Activated effector memory CD4-positive, alpha-beta T cell treated with anti-CD3 and anti-CD28 coated beads, Interleukin-2, amount 50 U/mL, for 16 hours (primary cell): ENCODE measurements at regions not wholly inside any gene's neighbourhood (a gene's known extent, or its start where the extent isn't known, plus 50 kb on each side); places are given as distances from the start of the nearest gene placed in this dataset.
"Not testable (repeated sequence)": the region's sequence is repeated elsewhere in the genome, so short reads cannot be mapped to it uniquely, and the experiment has no call there.

Experiments used
- DNase-seq: peaks from one replicate; pipeline ENCODE4 v3.0.0-alpha.2; 2020

DNA sequence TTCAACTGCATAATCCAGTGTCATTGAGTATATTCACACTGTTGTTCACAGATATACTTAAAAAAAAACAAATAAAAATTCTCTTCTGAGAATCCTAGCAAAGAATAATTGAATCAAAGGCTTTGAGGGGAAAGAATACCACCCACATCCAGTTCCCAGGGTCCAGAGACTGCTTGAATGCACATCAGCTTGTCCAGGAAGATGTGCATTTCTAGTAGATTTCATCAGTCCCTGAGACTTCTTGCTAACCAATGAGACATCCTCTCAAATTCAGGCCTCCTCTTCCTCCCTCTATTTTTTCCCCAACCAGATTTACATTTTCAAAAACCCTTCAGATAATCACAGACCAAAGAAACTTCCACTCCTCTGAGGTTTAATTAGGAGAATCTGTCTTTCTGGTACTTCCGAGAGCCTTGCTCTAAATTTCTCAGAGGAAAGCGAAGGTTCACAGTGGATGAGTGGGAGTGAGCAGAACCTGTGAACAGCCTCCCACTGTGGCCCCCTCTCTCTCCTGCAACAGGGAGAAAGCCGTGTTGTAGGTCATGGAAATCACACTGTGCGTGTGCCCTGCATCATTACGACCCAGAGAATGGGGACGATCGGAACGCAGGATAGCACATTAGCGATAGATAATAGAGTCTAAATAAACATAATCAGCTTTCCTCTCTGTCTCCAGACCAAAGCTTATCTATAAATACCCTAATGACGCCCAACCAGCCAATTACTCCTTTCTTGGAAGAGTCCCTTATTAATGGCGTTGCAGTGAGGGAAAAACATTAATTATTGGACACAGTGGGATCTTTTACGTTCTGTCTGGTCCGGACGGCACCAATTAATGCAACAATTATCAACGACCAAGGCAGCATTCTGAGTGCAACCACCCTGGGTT, 212.5 kb downstream of the EMX2 start:
- no peak for DNase-seq

DNA sequence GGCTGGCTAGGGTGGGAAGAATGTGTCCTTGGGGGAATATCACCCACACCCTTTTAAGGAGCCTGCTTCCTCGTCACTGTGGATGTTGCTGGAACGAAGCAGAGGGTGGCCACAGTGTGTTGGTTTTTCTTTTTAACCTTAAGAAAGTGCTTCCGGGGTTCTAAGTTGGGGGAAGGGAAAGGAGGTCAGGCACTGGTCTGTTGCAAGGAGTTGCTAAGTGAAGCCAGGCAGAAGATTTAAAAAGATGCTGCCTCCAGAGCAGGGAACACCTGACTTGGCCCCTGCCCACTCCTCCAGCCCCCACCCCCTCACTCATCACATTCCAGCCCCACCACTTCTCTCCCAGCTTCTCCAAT, 213.1 kb downstream of the EMX2 start:
- DNase-seq, result no peak

DNA sequence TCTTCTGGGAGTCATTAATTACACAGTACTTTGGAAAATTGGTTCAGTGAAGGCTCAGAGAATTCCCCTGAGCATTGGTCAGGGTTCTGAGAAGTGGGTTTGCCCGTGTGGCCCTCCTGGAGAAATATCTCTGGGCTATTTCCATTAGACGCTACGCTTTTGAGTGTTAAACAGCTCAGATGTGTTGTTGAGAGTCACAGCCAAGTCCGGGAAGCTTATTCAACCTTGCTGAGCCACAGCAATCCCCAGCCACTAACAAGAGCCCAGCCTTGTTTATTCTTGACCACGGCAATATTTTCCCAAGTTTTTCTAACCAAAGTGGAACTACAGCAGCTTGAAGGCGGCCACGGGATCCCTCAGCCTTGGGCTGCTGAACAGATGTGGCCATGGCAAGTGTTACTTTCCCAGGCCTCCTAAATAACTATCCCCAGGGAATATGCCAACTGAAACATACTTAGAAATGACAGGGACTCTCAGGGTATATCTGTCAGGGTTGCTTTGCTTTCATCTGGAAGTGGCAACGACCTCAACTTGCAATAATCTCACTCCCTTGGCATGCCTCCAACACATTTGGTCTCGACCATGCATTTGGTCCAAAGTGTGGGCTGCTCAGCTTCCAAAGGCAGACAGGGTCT, 214.7 kb downstream of the EMX2 start:
- DNase-seq, result no peak

DNA sequence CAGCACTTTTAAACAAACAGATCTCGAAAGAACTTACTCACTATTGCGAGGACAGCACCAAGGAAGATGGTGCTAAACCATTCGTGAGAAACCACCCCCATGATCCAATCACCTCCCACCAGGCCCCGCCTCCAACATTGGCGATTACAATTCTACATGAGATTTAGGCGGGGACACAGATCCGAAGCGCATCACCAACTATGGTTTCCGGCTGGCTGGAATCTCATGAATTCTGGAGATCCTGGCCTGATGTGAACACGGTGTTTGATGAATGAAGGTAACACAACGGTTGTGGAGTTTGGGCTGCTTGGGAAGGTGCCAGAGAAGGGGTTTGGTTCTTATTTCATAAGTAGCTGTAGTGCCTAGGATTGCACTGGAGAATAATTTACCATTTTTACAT, 216.7 kb downstream of the EMX2 start:
- no peak for DNase-seq

DNA sequence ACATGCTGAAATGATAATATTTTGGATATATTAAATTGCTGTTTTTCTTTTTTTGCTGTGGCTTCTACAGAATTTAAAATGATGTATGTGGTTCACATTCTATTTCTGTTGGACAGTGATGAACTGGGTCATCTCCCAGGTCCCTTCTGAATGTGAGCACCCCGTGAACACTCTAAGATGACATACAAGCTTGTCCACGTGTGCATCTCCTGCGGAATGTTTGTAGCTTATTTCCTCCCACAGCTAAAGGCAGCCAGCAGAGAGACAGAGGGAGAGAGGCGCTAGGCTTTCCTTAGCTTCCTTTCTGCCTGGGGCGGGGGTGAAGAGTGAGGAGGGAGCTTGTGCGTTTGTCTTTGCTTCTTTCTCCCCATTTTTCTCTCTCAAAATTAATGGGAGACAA, 219.1 kb downstream of the EMX2 start:
- DNase-seq, result no peak

DNA sequence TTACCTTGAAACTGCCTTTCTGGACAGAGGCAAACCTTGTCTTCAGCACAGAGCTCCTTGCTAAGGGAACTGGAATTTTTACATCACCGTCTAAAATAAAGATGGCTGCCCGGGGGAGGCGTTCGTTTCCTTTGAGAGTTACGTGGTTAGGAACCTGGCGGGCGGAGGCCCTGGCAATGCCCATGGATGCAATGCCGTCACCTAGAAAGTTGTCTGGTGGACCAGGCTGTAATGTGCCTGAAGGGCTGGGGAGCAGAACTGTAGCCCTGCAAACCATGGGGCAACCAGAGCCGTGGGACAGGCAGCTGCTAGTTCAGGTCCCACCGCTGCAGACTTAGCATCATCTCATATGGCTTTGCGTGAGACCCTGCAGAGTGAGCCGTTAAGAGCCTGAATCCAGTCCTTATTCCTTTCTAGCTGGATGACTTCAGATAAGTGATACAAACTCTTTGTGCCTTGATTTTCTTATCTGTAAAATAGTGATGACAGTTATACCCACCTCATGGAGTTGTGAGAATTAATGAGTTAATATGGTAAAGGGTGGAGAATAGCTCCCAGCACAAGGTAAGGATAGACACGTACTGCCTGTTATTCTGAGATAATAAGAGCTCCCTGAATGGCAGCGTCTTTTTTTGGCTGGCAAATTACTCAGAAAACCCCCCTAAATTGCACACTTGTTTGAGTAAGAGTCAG, 219.7 kb downstream of the EMX2 start:
- no peak for DNase-seq

DNA sequence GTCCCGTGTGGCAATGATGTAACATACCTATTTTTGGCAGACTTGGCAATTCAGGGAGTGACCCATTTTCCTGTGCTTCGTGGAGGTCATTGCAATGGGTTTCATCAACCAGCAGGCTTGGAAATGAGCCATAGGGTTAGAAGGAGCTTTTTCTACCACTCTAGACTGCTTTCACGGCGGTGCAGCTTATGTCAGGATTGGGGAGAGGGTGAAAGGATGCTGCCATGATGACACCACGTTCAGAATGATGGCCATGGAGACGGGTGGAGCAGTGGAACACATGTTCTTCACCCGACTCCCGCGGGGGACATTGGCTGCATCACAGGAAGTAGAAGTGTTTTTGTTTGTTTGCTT, 220.2 kb downstream of the EMX2 start:
- no peak for DNase-seq

DNA sequence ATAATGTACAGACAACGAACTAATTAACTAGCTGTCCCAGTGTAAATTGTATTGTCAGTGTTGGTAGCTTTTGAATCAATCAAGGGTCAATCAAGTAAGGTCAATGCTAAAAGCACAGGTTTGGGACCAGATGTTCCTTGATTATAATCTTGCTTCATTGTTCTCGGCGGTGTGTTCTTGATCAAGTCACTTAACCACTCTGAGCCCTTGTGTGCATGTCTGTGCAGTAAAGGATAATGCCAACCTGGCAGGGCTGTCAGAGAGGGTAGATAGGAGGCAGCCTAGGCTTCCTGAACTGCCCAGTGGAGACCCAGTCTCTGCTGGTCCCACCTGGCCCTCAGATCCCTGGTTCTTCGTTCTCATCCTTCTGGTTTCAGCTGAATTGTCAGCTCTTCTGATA, 221.0 kb downstream of the EMX2 start:
- DNase-seq, result no peak

DNA sequence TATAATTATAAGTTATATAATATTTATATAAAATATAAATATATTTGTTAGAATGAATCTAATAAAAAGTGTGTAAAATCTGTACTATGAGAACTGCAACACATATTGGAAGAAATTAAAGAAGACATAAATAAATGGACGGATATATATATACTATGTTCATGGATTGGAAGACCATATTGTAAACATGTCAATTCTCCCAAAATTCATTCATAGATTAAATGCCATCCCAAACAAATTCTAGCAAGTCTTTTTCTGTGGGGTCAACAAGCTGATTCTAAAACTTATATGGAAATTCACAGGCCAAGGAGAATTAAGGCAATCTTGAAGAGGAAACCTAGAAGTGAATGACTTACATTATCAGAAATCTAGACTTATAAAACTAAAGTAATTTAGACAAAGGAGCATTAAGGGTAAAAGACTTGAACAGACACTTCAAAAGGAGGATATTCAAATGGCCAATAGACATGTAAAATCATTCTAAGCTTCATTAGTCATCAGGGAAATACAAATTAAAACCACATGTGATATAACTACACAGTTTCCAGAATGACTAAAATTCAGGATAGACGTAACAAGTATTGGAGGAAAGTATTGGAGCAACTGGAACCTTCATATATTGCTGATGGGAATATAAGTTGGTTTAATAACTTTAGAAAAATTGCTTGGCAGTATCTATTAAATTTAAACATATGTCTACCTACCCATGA, 225.9 kb downstream of the EMX2 start:
- no peak for DNase-seq

DNA sequence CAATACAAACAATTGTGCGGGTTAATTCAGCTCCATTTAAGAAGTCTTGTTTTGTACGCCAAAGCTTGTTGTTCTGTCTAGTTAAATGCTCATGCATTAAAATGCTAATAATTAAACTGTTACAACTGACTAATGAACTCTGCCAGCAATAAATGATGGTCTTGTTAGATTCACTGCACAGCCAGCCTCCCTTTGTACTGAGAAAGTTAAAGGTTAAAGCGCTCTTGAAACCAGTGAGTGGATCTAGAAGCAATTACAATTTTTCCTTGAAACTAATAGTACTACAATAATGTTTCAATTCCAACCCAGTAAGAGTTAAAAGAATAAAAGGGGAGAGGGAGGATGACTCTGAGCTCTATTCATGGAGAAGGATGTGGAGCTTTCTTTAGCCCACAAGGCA, 233.0 kb downstream of the EMX2 start:
- no peak for DNase-seq

DNA sequence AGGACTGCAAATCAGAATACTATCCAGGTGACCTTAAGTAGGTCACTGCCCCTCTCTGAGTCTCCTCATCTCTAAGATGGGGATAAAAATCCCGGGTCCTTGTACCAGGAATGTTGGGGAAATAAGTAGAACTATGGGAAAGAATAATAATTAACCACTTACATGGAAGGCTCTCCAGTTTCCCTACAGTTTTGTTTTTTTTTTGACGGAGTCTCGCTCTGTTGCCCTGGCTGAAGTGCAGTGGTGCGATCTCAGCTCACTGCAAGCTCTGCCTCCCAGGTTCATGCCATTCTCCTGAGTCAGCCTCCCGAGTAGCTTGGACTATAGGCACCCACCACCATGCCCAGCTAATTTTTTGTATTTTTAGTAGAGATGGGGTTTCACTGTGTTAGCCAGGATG, 234.7 kb downstream of the EMX2 start:
- not testable (repeated sequence) for DNase-seq

DNA sequence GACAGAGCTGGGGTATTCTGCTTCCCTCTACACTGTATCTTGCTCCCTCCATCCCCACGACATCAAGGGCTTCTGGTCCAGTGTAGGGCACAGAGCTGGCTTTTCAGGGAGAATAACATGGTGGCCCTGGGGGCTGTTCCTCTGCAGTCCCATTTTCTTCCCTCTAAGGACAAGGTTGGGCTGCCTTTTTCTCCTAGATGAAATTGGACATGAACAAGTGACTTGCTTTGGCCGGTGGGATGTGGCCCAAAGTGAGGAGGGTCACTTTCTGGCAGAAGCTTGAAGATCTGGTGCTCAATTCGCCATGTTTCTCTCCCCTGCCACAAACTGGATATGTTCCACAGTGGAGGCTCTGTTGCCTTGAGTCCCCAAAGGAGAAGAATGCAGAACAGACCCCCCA, 235.7 kb downstream of the EMX2 start:
- no peak for DNase-seq

DNA sequence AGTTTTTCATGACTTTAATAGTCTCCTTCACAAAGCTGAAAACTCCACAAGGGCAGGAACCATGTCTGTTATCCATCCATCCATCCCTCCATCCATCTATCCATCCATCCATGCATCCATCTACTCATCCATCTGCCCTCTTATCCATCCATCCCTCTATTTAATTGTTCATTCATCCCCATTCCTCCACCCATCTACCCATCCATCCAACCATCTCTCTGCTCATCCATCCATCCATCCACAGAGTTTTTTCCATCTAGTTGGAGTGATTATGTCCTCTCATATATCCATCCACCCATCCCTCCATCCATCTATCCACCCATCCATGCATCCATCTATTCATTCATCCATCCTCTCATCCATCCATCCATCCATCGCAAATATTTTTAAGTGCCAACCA, 237.9 kb downstream of the EMX2 start:
- no peak for DNase-seq

DNA sequence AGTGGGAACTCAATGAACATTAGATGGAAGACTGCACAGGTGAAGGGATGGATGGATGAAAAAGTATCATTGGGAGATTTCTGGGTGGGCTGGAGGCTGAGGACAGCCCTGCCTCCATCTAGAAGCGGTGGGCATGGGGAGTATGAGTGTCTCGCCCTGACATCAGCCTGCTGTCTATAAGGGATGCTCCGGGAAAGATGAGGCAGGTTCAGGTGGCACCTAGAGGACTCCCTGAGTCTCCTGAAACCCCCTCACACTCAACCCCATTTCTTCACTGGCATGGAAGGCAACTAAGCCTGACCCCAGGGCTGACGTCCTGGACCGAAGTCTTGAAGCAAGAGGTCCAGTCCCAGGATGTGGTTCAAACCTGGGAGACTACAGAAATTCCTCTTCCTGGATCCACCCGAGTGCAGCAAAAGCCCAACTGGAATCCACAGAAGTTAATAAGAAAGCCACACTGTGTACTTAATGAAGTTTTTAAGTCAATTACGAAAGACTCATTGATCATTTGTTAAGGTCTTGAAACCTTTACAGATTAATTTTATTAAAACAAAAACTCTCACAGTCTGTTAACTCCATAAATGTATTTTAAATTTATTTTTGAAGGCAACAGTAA, 238.8 kb downstream of the EMX2 start:
- DNase-seq, result no peak

DNA sequence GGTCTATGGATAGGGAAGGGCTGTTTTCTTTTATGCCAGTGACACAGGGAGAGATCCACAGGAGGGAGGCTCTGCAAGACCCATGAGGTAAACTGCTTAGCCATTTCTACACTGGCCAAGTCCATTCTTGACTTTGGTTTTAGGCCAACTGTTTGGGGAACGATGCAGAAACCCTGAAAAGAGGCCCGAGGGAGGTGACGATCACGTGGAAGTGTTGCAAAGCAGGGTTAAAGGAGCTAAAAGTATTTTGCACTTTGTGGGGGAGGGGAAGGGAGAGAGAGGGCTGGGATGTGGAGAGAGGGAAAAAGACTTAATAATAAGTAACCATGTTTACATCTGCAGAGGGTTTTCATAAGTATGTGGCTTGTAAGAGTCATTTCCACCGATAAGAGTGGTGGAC, 239.7 kb downstream of the EMX2 start:
- no peak for DNase-seq

DNA sequence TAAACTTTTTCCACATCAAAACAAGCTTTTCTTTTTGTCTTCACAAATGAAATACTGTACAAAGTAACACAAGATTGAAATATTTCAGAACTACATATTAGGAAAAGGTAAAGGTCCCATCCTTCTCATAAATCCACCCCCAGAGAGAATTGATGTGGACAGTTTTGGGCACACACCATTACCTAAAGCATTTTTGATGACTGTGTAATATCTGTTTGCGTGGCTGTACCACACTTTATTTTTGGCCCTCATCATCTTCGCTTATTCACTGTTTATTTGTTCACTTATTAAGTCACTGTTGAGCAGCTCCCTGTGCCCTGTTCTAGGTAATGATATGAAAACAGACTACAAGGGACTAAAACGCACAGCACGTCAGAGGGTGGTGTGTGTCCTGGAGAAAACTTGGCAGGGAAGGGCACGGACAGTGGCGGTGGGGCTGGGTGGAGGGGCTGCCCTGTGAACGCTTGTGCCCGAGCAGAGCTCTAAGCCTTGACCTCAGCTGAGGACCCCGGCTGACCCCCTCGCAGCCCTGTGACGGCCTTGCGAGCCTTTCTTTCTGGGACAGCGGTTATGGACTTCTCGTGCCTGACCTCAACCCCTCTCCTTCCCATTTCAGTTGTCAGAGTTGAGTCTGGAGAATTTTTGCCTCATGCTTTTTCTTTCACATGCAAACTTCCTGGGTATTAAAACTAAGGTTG, 241.3 kb downstream of the EMX2 start:
- DNase-seq, result no peak

DNA sequence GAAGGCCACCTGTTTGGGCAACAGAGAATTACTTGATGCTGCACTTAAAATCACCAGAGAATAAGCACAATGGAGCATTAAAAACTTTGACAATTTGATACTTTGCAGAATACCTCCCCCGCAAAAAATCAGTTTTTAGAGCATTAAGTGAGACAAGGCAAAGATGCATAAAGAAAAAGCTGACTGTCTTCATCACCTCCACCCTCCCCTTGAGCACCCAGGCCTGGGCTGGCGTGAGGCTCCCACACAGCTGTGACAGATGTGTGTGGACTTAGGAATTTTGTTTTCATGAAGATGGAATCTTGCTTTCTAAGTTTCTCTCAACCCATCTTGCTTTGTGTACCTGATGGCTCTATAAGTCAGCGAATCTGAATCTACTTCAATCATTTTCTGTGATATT, 242.2 kb downstream of the EMX2 start:
- no peak for DNase-seq

DNA sequence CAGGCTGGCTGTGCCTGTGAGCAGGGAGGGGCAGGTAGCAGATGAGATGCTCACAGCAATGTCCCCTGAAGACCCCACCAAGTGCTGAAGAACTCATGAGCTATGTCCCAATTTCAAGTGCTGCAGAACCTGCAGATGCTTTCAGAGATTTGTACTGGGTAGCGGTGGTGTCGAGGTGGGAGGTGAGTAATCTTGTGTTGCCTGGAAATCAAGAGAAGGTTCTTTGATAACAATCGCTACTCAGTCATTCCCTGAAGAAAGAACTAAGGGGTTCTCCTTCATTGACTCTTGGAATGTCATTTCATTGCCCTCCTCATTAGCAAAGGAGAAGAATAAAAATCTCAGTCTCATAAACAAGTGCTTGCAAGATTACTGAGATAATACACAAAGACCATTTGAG, 246.4 kb downstream of the EMX2 start:
- DNase-seq, result no peak

DNA sequence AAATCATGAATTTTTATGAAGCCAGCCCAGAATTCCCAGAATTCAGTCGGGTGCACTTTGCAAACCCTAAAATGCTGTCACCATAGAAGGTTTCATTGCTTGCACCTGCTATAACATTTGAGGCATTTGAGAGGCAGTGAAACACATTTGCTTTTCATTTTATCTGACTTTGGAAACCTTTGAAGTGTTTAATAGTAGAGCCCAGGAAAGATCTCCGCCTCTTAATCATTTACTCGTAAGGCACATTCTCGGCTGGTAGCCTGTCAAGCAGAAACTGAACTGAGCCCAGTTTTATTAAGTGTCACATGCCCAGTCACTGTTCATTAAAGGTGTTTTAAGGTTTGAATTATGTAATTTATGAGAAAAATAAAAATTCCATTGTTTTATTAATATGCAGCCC, 247.6 kb downstream of the EMX2 start:
- DNase-seq, result no peak

DNA sequence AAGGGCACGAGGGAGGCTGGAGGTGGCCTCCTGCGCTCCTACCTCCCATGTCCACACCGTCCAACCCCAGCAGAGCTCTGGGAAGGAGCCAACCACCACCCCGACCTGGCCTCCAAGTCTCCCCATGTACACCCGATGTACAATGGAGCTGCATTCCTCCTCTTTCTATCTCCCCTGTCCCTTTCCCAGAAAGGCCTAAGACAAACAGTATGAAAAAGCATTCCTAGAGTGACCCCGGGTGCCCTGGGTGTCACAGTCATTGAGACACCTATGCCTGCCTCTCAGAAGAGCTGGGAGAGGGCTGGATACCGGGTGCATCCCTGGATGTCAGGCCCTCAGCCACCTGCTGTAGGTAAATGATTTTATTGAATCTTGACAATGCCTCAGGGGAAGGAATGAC, 248.1 kb downstream of the EMX2 start:
- DNase-seq, result no peak

DNA sequence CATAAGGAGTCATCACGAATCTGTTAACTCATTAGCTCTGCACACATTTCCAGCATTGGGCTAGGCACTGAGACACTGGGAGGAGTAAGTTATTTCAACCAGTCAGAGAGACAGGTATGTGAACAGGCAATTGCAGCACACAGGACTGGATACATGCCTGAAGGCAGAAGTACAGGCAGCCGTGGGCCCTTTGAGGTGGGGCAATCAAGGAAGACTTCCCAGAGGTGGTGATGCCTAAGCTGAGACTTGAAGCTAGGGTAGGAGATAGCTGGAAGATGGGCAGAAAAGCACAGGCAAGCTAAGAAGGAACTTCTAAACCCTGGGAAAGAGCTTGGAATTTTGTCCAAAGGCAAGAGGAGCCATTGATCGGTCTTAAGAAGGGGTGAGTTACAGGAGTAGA, 249.7 kb downstream of the EMX2 start:
- no peak for DNase-seq

DNA sequence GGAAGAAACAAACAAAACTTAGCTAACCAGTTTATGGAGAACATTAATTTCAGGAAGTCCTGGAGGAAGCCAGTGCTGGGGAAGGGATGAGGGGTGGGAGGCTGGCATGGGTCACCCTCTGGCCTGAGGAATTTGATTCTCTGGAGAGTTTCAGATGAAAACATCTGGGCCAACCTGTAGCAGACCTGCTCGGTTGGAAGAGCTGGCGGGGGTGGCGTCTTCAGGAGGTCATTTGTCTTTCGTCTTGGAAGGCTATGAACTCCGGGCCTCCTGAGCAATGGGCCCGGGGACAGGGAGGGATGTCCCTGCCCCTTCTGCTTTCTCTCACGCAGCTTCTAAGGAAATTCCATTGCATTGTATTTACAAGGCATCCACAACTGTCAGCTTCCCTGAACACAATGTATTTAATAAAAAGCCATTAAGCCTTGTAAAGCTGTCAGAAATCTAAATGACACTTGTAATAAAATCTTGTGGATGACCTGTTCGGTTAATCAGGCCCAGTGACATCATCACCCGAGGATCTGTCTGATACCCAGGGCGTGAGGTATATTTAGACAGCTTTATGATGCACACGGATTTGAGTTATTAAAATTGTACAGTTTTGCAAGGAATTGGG, 250.5 kb downstream of the RAB11FIP2 start:
- DNase-seq, result no peak
